HCT116 (cell line): ENCODE measurements at regions not wholly inside any gene's neighbourhood (a gene's known extent, or its start where the extent isn't known, plus 50 kb on each side); places are given as distances from the start of the nearest gene placed in this dataset.

Source experiments
- ATAC-seq: fragments of 200-7000 bp; cut with Tn5 transposase; 2 replicates; pipeline ENCODE4 v1.9.1; 2020; ENCODE audit warnings: mild to moderate bottlenecking, moderate library complexity
- BruUV-seq: library from RNA; stranded (reverse); fragments of 400-500 nt; replicated peaks from 2 replicates; lab custom pipeline; 2021; lab: Mats Ljungman, UMichigan
- CTCF ChIA-PET: fragments of 300-600 bp; sonication (Branson Sonifier 250); formaldehyde crosslinking; loops from one replicate; lab custom pipeline; 2021; ENCODE audit warnings: antibody characterized with exemption; lab: Charles Lee
- POLR2A ChIA-PET: fragments of 300-600, 350-600 bp; sonication (Branson Sonifier 250); formaldehyde crosslinking; loops from one replicate; lab custom pipeline; 2021; ENCODE audit warnings: antibody characterized with exemption; lab: Charles Lee
- RAD21 ChIA-PET, 2 experiments: fragments of 300-600 bp; sonication (Branson Sonifier 250); formaldehyde crosslinking; loops; one replicate each; lab custom pipeline; 2023; ENCODE audit warnings: low total read pairs in 2 of 2; ENCODE audit not compliant: uncharacterized antibody in 2 of 2, unreplicated experiment in 2 of 2, low non-redundant PET in 1 of 2; lab: Charles Lee
- DNase-seq: peaks from one replicate; pipeline ENCODE4 v3.0.0-alpha.2; 2010; ENCODE audit warnings: low read depth, low spot score
- H2AFZ ChIP-seq: fragments of 200-600 bp; shearing (Covaris generic), sonication (generic); 2 replicates; pipeline ENCODE4 v1.6.1; 2017; ENCODE audit warnings: low read depth, mixed run types, mixed read lengths, antibody characterized with exemption, low read length; ENCODE audit not compliant: poor library complexity, severe bottlenecking
- H3K27ac ChIP-seq: 2 replicates; pipeline ENCODE4 v1.5.1; 2012; ENCODE audit warnings: low read depth, low read length
- H3K27me3 ChIP-seq: fragments of 200-600 bp; sonication (generic); 2 replicates; pipeline ENCODE4 v1.6.1; 2016; ENCODE audit warnings: mixed run types, low read length, mixed read lengths; ENCODE audit not compliant: insufficient read depth
- H3K36me3 ChIP-seq, 2 experiments: fragments of 200-500 bp in 1 of 2; fragments of 200-600 bp in 1 of 2; sonication (Bioruptor generic) in 1 of 2; sonication (generic) in 1 of 2; 2 replicates each; pipeline versions ENCODE4 v1.5.1 to v1.6.1; 2014 to 2016; ENCODE audit warnings: low read length in 2 of 2, inconsistent platforms in 1 of 2, mixed read lengths in 1 of 2, mixed run types in 1 of 2; ENCODE audit not compliant: insufficient read depth in 2 of 2, control insufficient read depth in 1 of 2
- H3K4me1 ChIP-seq, 2 experiments: fragments of 200-600 bp in 1 of 2; sonication (generic) in 1 of 2; 2 replicates each; pipeline versions ENCODE4 v1.5.1 to v1.6.1; 2012 to 2017; ENCODE audit warnings: low read length in 2 of 2, inconsistent platforms in 1 of 2, mild to moderate bottlenecking in 1 of 2, mixed read lengths in 1 of 2, mixed run types in 1 of 2, moderate library complexity in 1 of 2; ENCODE audit not compliant: insufficient read depth in 2 of 2, control insufficient read depth in 1 of 2
- H3K4me2 ChIP-seq: fragments of 200-600 bp; sonication (generic); 2 replicates; pipeline ENCODE4 v1.6.1; 2017; ENCODE audit warnings: mixed run types, low read length, mixed read lengths
- H3K4me3 ChIP-seq, 2 experiments: fragments of 200-600 bp in 1 of 2; sonication (generic) in 1 of 2; replicated peaks in 1 of 2; 2 replicates each; pipeline ENCODE4 v1.5.1; 2011 to 2016; ENCODE audit warnings: low read length in 2 of 2, control low read depth in 1 of 2, low read depth in 1 of 2, mild to moderate bottlenecking in 1 of 2, mixed read lengths in 1 of 2, mixed run types in 1 of 2
- H3K79me2 ChIP-seq: fragments of 200-600 bp; sonication (generic); 2 replicates; pipeline ENCODE4 v1.6.1; 2017; ENCODE audit warnings: mild to moderate bottlenecking, mixed run types, low read length, moderate library complexity, mixed read lengths; ENCODE audit not compliant: insufficient read depth
- H3K9ac ChIP-seq: fragments of 200-600 bp; sonication (generic); 2 replicates; pipeline ENCODE4 v1.6.1; 2016; ENCODE audit warnings: low read length, mixed read lengths
- H3K9me2 ChIP-seq: fragments of 200-600 bp; sonication (generic), shearing (Covaris generic); 2 replicates; pipeline ENCODE4 v1.6.1; 2017; ENCODE audit warnings: mixed run types, mild to moderate bottlenecking, moderate library complexity; ENCODE audit not compliant: insufficient read depth
- H3K9me3 ChIP-seq, 2 experiments: fragments of 200-500 bp in 1 of 2; fragments of 200-600 bp in 1 of 2; sonication (Bioruptor generic) in 1 of 2; sonication (generic) in 1 of 2; 2 replicates each; pipeline ENCODE4 v1.6.1; 2014 to 2017; ENCODE audit warnings: low read length in 2 of 2, mixed read lengths in 2 of 2, inconsistent platforms in 1 of 2, low read depth in 1 of 2, mild to moderate bottlenecking in 1 of 2, mixed run types in 1 of 2, moderate library complexity in 1 of 2; ENCODE audit not compliant: control insufficient read depth in 1 of 2, insufficient read depth in 1 of 2
- H4K20me1 ChIP-seq: fragments of 200-600 bp; sonication (generic), shearing (Covaris generic); 2 replicates; pipeline ENCODE4 v1.6.1; 2017; ENCODE audit warnings: mixed run types, mild to moderate bottlenecking, moderate library complexity; ENCODE audit not compliant: insufficient read depth
- ATF3 ChIP-seq: IDR thresholded peaks from 2 replicates; pipeline ENCODE4 v1.6.1; 2012
- CEBPB ChIP-seq: IDR thresholded peaks from 2 replicates; pipeline ENCODE4 v1.6.1; 2012; ENCODE audit warnings: low read depth
- EGR1 ChIP-seq: IDR thresholded peaks from 2 replicates; pipeline ENCODE4 v1.6.1; 2012; ENCODE audit warnings: low read depth
- EZH2 ChIP-seq: fragments of 200-600 bp; sonication (generic); IDR thresholded peaks from 2 replicates; pipeline ENCODE4 v1.6.1; 2017; ENCODE audit warnings: antibody characterized with exemption, mixed run types
- EZH2phosphoT487 ChIP-seq: fragments of 200-600 bp; IDR thresholded peaks from 2 replicates; pipeline ENCODE4 v1.6.1; 2018; ENCODE audit warnings: antibody characterized with exemption, borderline replicate concordance
- FOSL1 ChIP-seq: IDR thresholded peaks from 2 replicates; pipeline ENCODE4 v1.6.1; 2012; ENCODE audit warnings: low read depth
- JUND ChIP-seq: IDR thresholded peaks from 2 replicates; pipeline ENCODE4 v1.6.1; 2012
- POLR2AphosphoS5 ChIP-seq: IDR thresholded peaks from 2 replicates; pipeline ENCODE4 v1.6.1; 2011; ENCODE audit warnings: mild to moderate bottlenecking, low read depth, low read length, moderate library complexity
- REST ChIP-seq: IDR thresholded peaks from 2 replicates; pipeline ENCODE4 v1.6.1; 2012; ENCODE audit warnings: low read depth
- SP1 ChIP-seq: IDR thresholded peaks from 2 replicates; pipeline ENCODE4 v1.6.1; 2012; ENCODE audit warnings: low read depth
- SRF ChIP-seq: IDR thresholded peaks from 2 replicates; pipeline ENCODE4 v1.6.1; 2012; ENCODE audit warnings: low read depth
- TCF7L2 ChIP-seq: IDR thresholded peaks from 2 replicates; pipeline ENCODE4 v1.7.0; 2011; ENCODE audit warnings: borderline replicate concordance, inconsistent platforms; ENCODE audit not compliant: insufficient read depth, insufficient read length; ENCODE audit errors: extremely low read depth
- ZBTB33 ChIP-seq: IDR thresholded peaks from 2 replicates; pipeline ENCODE4 v1.6.1; 2011; ENCODE audit warnings: mild to moderate bottlenecking, low read length, moderate library complexity; ENCODE audit not compliant: insufficient replicate concordance; ENCODE audit errors: extremely low read depth
- ZFX ChIP-seq: fragments of 450-650 bp; IDR thresholded peaks from 2 replicates; pipeline ENCODE4 v1.6.1; 2017
- ZNF274 ChIP-seq: fragments of 200-500 bp; sonication (Bioruptor generic); IDR thresholded peaks from 2 replicates; pipeline ENCODE4 v1.6.1; 2014; ENCODE audit warnings: mild to moderate bottlenecking, low read depth, low read length, inconsistent platforms
- intact Hi-C: fragments of 100-400 bp; cut with micrococcal nuclease; formaldehyde crosslinking; loops from 2 replicates; pipeline ENCODE4 v1.10.0; 2022
- TF ChIP-seq, protein P1 (sequence below): IDR thresholded peaks from 2 replicates; pipeline ENCODE4 v1.6.1; 2012

DNA sequence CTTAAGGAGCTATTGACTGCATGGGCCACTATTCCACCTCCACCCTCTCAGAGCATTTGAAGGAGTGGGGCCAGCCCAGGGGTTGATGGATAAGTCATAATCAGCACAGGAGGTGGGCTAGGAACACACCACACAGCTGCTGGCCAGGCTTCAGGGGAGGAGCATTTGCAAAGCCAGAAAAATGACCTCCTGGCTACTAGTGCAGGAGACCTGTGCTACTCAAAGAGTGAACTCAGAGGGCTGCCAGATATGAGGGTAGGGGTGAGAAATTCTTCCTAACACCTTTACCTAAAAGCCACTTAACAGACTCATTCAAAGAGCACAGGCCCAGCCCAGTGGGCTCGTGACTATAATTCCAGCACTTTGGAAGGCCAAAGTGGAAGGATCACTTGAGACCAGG lies 210.8 kb downstream of the TBXT start (continued):
- TF ChIP-seq POLR2AphosphoS5 = no peak
- no peak for TF ChIP-seq ZNF274
- TF ChIP-seq CEBPB = no peak
- TF ChIP-seq FOSL1 = no peak
- no peak for TF ChIP-seq JUND

DNA sequence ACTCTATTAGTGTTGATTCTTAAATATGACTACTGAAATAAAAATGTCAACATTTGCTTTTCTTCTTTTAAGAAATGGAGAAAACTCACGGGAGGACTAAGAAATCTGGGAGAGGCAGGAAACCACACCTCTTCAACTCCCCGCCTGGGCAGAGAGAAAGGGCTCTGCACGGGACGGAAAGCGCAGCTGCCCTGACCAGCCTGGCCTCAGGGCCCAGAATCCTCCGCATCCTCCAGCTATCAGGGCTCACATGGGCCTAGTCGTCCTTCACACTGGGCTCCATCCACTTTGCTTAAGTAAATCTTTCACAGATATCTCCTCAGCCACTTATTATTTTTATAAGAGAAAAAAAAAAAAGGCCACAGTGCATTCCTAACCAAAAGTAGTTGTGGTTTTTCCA lies 215.1 kb downstream of the TBXT start:
- ChIA-PET CTCF (no interaction called here), POLR2A (no interaction called here), RAD21 (no interaction called here)
- no peak overlapping the region for H2AFZ ChIP-seq
- no peaks in the 10 kb centered on the region for H3K4me1 ChIP-seq
- intact Hi-C loops = no loop called here
- ATAC-seq (no peak), DNase-seq (no peak)
- no peak overlapping the region for H3K4me2 ChIP-seq
- no peak overlapping the region for H3K4me3 ChIP-seq
- no TSS peak for BruUV-seq
- no peaks in the 10 kb centered on the region for H3K79me2 ChIP-seq
- H4K20me1 ChIP-seq = no peaks in the 10 kb centered on the region
- no peaks in the 10 kb centered on the region for H3K9me2 ChIP-seq
- no peaks in the 10 kb centered on the region for H3K36me3 ChIP-seq
- H3K27ac ChIP-seq = no peak overlapping the region
- TF ChIP-seq ZNF274 = no peak
- no peak for TF ChIP-seq SRF
- no peak for TF ChIP-seq EZH2
- TF ChIP-seq, protein P1, sequence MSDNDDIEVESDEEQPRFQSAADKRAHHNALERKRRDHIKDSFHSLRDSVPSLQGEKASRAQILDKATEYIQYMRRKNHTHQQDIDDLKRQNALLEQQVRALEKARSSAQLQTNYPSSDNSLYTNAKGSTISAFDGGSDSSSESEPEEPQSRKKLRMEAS = no peak
- TF ChIP-seq TCF7L2 = no peak
- no peak for TF ChIP-seq POLR2AphosphoS5
- no peak for TF ChIP-seq EZH2phosphoT487
- TF ChIP-seq ATF3 = no peak
- TF ChIP-seq SP1 = no peak
- no peak for TF ChIP-seq REST
- no peak for TF ChIP-seq ZBTB33
- no peak for TF ChIP-seq EGR1
- no peak for TF ChIP-seq ZFX
- no peak overlapping the region for H3K9ac ChIP-seq
- H3K27me3 ChIP-seq = no peaks in the 10 kb centered on the region
- no peaks in the 10 kb centered on the region for H3K9me3 ChIP-seq
